HG03025 (cell line): ENCODE measurements at regions not wholly inside any gene's neighbourhood (a gene's known extent, or its start where the extent isn't known, plus 50 kb on each side); places are given as distances from the start of the nearest gene placed in this dataset.
A peak's percentile ranks its signal among the peaks of the same experiment; 100 is the strongest.
"Not testable (repeated sequence)": the region's sequence is repeated elsewhere in the genome, so short reads cannot be mapped to it uniquely, and the experiment has no call there.

ENCODE experiments used
- ATAC-seq: cut with Tn5 transposase; IDR thresholded peaks from one replicate; pipeline ENCODE4 v1.9.1; 2021; ENCODE audit warnings: mild to moderate bottlenecking, moderate library complexity; ENCODE audit not compliant: unreplicated experiment, low FRiP score

DNA sequence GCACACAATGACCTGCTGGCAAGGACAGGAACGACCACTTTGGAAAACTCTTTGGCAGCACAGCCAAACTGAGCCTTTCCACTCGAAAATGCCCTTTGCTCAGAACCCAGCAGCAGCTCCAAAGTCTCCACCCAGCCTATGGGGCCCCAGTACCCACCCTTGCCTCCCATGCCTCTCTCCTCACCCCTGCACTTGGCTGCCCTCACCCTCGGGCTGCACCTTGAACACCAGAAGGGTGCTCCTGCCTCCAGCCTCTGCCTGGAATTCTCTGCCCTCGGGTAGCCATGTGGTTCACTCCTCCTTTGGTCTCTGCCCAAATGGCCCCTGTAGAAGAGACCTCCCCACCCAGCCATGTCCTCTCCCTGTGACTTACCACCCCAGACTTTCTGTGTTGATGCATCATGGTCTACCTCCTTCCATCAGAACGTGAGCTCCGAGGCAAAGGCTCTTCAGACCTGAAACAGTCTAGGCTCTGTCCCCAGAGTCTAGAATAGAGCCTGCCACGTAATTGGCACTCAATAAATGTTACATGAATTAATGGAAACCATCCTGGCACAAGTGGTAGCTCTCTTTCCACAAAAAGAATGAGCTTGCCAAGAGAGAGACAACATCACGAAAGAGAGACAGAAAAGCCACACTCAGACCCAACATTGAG lies 68.5 kb upstream of the METTL9 start:
- ATAC-seq, result not testable (repeated sequence)

DNA sequence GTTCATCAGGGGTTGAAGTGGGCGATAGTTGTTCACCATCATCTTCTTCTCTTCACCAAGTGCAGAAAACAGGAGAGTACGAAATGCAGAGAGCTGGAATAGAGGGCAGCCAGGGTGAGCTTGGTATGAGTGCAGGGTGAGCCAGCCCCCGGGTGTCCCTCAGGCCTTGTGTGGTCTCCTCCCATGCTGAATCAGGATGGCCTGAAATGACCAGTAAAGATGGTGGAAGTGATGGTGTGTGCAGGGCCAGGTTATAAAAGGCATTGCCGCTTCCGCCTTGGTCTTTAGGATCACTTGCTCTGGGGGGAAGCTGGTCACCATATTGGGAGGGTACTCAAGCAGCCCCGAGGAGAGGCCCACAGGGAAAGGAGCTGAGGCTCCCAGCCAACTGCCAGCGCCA lies 66.4 kb upstream of the METTL9 start:
- not testable (repeated sequence) for ATAC-seq

DNA sequence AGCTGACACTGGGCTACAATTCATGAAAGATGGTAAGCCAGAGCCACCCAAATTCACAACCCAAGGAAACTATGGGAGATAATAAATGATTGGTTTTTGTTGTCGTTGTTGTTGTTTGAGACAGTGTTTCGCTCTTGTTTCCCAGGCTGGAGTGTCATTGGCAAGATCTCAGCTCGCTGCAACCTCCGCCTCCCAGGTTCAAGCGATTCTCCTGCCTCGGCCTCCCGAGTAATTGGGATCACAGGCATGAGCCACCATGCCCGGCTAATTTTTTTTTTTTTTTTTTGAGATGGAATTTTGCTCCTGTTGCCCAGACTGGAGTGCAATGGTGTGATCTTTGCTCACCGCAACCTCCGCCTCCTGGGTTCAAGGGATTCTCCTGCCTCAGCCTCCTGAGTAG lies 65.9 kb upstream of the METTL9 start:
- not testable (repeated sequence) for ATAC-seq

DNA sequence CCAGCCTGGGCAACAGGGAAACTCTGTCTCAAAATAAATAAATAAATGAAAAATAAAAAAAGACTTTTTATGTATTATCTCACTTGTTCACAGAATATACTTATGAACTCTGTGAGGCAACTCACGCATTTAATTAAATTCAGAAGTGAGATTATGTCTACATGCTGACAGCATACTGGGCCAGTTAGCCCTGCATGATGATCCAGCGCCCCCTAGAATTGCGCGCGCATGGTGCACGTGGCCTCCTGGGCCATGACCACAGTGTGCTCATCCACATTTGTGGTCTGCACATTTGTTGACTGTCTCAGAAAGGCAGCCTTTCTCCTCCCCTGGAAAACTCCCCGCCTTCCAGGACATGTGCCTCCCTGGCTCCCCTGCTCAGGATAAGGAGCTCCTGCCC lies 64.8 kb upstream of the METTL9 start:
- not testable (repeated sequence) for ATAC-seq

DNA sequence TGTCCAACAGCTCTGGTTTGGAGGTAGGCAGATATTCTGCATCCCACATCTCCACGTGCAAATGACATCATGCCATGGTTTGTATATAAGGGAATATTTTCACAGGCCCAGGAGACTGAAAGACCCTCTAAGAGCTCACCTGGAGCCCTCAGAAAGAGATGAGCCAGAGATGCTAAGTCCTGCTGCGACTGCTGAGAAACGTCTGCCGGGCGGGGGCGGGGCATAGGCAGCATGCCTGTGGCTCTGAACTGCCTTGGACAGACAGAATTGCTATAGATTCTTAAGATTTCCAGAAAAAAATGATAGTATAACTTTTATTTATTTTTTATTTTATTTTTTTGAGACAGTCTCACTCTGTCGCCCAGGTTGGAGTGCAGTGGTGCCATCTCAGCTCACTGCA lies 64.2 kb upstream of the METTL9 start:
- not testable (repeated sequence) for ATAC-seq

DNA sequence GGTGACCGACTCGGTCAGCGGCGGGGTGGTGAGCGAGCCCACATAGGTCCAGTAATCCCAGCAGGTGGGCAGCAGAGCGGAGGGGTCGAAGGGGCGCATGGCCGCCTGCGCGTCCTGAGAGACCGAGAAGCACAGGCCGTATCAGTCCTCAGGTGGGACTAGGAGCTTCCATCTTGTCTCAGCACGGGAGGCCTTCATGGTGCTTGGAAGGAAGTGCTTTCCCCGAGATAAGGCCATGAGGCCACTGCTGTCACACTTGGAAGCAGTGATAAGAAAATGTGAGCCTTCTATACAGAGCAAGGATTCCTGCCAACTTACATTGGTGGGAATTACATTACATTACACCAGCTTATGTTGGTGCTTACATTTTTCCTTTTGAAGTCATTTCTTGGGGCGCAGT lies 62.6 kb upstream of the METTL9 start:
- not testable (repeated sequence) for ATAC-seq

DNA sequence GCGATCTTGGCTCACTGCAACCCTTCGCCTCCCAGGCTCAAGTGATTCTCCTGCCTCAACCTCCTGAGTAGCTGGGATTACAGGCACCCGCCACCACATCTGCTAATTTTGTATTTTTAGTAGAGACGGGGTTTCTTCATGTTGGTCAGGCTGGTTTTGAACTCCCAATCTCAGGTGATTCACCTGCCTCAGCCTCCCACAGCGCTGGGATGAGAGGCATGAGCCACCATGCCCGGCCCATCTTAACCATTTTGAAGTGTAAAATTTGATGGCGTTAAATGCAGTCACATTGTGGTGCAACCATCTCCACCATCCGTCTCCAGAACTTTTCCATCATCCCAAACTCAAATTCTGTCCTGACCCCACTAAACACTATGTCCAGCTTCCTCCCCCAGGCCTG lies 61.8 kb upstream of the METTL9 start:
- ATAC-seq, result not testable (repeated sequence)

DNA sequence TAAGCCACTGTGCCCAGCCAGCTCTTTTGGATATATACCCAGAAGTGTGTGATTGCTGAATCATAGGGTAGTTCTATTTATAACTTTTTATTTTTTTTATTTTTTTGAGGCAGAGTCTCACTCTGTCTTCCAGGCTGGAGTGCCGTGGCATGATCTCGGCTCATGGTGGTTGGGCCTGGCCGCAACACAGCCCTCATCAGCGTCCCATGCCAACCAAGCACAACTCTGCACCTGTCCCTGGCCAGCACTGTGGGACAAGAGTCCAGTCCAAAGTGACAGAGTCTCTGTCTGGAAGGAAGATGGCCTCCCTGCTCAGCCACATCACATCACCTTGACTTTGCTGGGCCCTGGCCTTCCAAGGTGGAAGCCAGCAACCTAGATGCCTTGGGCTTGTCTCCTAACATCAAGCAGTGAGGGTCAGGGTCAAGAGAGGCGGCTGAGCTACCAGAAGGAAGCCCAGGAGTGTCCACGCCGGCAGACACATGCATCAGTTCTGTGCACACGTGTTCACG lies 60.2 kb upstream of the METTL9 start:
- ATAC-seq, result not testable (repeated sequence)

DNA sequence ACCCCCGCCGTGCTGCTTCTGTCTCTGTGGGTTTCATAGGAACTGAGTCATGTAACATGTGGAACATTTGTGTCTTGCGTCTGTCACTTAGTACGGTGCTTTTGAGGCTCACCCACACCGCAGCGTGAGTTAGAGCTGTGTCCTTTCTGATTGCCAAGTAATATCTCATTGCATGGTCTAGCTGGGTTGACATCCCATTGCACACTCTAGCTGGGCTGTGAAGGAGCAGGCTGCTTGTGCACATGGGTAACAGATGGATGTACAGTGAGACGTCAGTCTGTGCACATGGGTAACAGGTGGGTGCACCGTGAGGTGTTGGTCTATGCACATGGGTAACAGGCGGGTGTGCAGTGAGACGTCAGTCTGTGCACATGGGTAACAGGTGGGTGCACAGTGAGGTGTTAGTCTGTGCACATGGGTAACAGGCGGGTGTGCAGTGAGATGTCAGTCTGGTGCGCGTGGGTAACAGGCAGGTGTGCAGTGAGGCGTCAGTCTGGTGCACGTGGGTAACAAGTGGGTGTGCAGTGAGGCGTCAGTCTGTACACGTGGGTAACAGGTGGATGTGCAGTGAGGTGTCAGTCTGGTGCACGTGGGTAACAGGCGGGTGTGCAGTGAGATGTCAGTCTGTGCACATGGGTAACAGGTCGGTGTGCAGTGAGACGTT lies 58.5 kb upstream of the METTL9 start:
- peak; percentile 69 for ATAC-seq

DNA sequence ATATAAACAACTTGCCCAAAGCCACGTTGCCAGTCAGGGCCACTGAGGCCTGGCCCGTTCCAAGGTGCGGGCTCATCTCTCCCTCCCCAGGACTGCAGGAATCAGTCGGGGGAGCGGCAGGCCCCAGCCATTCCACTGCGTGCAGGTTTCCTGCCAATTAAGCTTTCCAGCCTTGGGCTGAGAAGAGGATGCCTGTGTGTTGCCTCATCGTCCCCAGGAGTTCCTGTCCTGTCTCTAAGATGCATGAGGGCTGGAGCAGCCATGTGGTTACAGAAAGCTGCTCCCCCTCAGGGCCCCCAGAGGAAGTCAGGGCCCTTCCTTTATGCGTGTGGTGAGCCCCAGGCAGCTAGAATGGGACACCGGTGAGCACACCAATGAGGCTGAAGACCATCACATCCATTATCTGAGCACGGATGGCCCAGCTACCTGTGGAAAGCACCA lies 57.7 kb upstream of the METTL9 start:
- not testable (repeated sequence) for ATAC-seq

DNA sequence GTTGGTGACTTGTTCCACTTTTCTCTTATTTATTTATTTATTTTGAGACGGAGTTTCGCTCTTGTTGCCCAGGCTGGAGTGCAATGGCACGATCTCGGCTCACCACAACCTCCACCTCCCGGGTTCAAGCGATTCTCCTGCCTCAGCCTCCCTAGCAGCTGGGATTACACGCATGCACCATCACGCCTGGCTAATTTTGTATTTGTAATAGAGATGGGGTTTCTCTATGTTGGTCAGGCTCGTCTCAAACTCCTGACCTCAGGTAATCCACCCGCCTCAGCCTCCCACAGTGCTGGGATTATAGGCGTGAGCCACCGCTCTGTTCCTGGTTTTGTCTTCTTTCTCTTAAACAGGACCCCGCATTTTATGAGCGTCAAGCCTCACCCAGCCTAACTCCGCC lies 57.3 kb upstream of the METTL9 start:
- not testable (repeated sequence) for ATAC-seq

DNA sequence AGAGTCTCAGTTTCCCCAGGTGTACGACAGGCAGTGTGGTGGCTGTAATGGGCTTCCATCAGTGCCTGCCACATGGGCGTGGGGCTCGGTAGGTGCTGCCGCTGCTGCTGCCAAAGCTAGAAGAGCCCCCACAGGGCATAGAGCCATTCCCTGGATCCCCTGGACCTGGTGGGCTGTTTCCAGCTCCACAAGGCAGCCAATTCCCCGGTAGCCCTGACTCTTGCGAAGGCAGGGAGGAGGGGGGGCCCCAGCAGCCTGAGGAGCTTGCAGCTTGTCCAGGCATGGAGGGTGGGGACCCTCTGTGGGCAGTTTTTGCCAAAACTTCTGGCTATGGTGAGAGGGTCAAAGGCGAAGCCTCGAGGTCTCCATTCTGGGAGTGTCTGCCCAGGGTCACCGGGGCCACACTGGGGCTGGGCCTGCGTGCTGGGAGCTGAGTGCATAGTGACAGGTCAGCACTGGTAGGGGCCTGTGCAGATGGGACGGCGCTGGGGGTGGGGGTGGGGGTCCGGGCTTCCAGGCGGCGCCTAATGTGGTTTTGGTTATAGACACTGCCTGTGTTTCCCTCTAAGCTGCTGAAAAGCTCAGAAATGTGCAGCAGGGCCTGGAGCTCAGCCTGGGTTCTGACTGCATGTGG lies 56.8 kb upstream of the METTL9 start:
- not testable (repeated sequence) for ATAC-seq

DNA sequence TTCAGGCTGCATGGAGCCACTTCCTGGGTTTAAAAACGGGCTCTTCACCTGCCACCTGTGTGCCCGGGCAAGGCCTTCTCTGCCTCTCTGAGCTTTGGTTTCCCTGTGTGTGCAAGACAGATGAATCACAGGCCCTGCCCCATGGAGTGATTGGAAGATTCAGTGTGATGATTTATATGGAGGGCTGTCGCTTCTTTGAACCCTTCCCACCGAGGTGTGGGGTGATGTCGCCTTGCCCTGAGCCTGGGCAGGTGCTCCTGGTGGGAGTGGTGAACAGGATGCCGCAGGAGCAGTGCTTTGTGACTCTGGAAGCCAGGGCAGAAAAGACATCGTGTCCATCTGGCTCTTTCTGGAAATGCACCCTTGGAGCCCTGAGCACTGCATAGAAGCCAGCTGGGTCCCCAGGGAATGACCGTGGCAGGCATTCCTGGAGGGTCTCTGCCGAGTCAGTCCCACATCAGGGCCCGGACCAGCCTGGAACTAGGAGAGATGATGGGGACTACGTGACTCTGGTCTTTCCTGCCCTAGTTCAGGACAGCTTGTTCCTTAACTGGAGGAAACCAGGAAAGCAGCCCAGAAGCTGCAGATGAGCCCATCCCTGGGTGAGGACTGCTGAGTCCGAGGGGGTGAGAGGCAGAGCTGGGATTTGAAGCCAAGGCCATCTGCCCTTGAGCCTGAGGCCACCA lies 56.1 kb upstream of the METTL9 start:
- ATAC-seq, result not testable (repeated sequence)

DNA sequence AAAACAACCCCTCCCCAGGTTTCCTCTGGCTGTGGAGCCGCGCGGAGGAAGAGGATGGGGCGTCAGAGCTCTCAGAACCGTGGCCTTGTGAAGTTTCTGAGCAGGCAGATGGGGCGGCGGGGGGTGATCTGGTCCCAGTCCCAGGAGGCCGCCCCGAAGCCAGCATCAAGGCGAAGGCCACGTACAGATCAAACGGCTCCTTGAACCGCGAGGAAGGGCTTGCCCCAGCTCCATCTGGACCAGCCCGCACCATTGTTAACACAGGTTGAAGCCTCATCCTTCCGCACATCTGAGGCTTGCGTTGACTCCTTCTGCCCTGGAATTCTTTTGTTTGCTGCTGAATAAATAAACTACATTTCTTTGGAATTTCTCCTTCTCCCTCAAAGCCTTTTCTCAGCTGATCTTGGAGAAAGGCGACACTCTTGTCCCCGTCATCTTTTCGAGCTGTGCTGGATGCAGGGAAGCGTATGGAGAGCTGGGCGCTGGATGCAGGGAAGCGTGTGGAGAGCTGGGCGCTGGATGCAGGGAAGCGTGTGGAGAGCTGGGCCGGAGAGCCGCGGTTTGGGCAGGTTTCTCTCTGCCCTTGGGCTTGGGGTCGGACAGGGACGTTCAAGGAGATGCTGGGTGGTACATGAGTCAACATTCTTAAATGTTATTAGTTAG lies 53.6 kb upstream of the METTL9 start:
- ATAC-seq, result not testable (repeated sequence)

DNA sequence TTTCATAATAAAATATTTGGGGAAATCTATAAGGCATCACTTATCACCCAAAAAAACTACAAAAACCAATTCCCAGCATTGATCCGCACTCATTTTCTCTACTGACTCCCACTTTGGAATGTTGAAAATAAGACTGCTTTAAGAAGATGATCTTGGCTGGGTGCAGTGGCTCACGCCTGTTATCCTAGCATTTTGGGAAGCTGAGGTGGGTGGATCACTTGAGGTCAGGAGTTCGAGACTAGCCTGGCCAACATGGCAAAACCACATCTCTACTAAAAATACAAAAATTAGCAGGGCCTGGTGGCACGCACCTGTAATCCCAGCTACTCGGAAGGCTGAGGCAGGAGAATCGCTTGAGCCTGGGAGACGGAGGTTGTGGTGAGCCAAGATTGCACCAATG lies 50.0 kb upstream of the METTL9 start:
- ATAC-seq, result not testable (repeated sequence)
